ENCODE measurements at regions not wholly inside any gene's neighbourhood (a gene's known extent, or its start where the extent isn't known, plus 50 kb on each side); places are given as distances from the start of the nearest gene placed in this dataset.

DNA sequence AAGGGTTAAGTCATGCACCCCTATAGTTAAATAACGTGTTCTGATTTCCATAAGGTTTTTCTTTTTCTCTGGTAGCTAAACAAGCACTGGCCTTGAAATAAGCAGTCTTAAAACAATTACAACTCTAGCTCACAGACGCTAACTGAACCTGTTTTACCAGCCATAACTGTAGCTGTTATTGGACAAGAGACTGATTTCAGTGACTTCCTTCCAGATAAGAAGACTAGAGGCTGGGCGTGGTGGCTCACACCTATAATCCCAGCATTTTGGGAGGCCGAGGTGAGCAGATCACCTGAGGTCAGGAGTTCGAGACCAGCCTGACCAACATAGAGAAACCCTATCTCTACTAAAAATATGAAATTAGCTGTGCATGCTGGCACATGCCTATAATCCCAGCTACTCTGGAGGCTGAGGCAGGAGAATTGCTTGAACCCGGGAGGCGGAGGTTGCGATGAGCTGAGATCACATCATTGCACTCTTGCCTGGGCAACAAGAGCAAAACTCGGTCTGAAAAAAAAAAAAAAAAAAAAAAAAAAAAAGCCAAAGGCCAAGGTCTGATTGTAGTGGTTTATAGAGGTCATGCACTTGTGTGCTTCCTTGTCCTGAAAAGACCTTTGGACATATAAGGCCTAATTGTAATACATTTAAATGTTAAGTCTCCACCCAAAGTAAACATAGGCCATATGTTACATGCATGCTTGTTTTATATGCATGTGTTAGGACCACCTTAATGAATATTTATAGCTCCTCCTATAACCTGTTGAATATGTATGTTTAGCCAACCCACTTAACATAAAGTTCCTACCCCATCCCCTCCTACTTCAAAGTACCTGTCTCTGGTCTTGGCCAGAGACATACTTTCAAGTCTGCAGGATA is 319.5 kb upstream of the CA10 start:
- TF ChIP-seq POLR2A (IDR thresholded peaks at IDR 0.05), result no peak
- TF ChIP-seq CTCF (IDR thresholded peaks at IDR 0.05), result no peak
- 58% methylated on average over 5 of the region's 9 CpGs for WGBS (ENCODE audit: insufficient coverage, low coverage, low lambda C conversion rate, missing lambda C conversion rate)
- no peak for DNase-seq

GRCh38 chr17:52476638-52477313 is 318.3 kb upstream of the CA10 start:
- WGBS (ENCODE audit: insufficient coverage, low coverage, low lambda C conversion rate, missing lambda C conversion rate), result 9% methylated on average over 2 of the region's 2 CpGs
- no peak for DNase-seq
- Histone ChIP-seq H3K27ac (no peak overlapping the region), H3K9me3 (no peaks in the 10 kb centered on the region), H3K27me3 (no peaks in the 10 kb centered on the region), H3K36me3 (no peaks in the 10 kb centered on the region), H3K4me1 (no peaks in the 10 kb centered on the region), H3K4me3 (no peak overlapping the region)
- TF ChIP-seq CTCF (IDR thresholded peaks at IDR 0.05), result no peak
- no peak for TF ChIP-seq POLR2A (IDR thresholded peaks at IDR 0.05)
- ATAC-seq, result no peak
- intact Hi-C loops (cut with DNase I), result no loop called here

More for the DNA sequence above, 319.5 kb upstream of the CA10 start:
- Histone ChIP-seq H3K36me3 (no peaks in the 10 kb centered on the region), H3K4me3 (no peak overlapping the region), H3K27ac (no peak overlapping the region), H3K4me1 (no peaks in the 10 kb centered on the region), H3K9me3 (no peaks in the 10 kb centered on the region), H3K27me3 (no peaks in the 10 kb centered on the region)
- ATAC-seq, result no peak
- intact Hi-C loops (cut with DNase I), result no loop called here

- H3K27ac ChIP-seq, result no peak overlapping the region
- 84% methylated on average over 2 of the region's 2 CpGs for WGBS (ENCODE audit: insufficient coverage, low coverage, low lambda C conversion rate, missing lambda C conversion rate)
- intact Hi-C loops (cut with DNase I), result no loop called here
- no peaks in the 10 kb centered on the region for H3K36me3 ChIP-seq
- ATAC-seq (peak in 2 of 4 donors; percentile 33 to 48), DNase-seq (no peak)
- no peaks in the 10 kb centered on the region for H3K9me3 ChIP-seq
- no peaks in the 10 kb centered on the region for H3K4me1 ChIP-seq
- peak in 3 of 4 donors; percentile 26 to 35 (median 27) for TF ChIP-seq CTCF (IDR thresholded peaks at IDR 0.05)
- TF ChIP-seq POLR2A (IDR thresholded peaks at IDR 0.05), result no peak
- peaks cover 0 to 4% of the 10 kb centered on the region in 2 donors for H3K27me3 ChIP-seq
- H3K4me3 ChIP-seq, result no peak overlapping the region
These were observed 312.0 kb upstream of the CA10 start for GRCh38 chr17:52470553-52470952.

- Histone ChIP-seq H3K4me3 (no peak overlapping the region), H3K4me1 (no peaks in the 10 kb centered on the region), H3K9me3 (no peaks in the 10 kb centered on the region), H3K27me3 (peaks cover 0 to 7% of the 10 kb centered on the region in 2 donors), H3K27ac (no peak overlapping the region), H3K36me3 (no peaks in the 10 kb centered on the region)
- intact Hi-C loops (cut with DNase I), result no loop called here
- WGBS (ENCODE audit: insufficient coverage, low coverage, low lambda C conversion rate, missing lambda C conversion rate), result 54% methylated on average over 3 of the region's 3 CpGs
- DNase-seq (no peak), ATAC-seq (no peak)
- TF ChIP-seq CTCF (IDR thresholded peaks at IDR 0.05) (no peak), POLR2A (IDR thresholded peaks at IDR 0.05) (no peak)
These were observed 306.9 kb upstream of the CA10 start for GRCh38 chr17:52465407-52465806.
